IMR-90 (cell line): ENCODE measurements at regions not wholly inside any gene's neighbourhood (a gene's known extent, or its start where the extent isn't known, plus 50 kb on each side); places are given as distances from the start of the nearest gene placed in this dataset.

Source experiments
- ATAC-seq: fragments of 200-7000 bp; cut with Tn5 transposase; 2 replicates; pipeline ENCODE4 v1.9.1; 2020; ENCODE audit warnings: low read depth, mild to moderate bottlenecking, moderate library complexity
- BruUV-seq: library from RNA; stranded (reverse); fragments of 400-500 nt; replicated peaks from 2 replicates; lab custom pipeline; 2021; lab: Mats Ljungman, UMichigan
- CTCF ChIA-PET: fragments of 300-600 bp; formaldehyde crosslinking; extraction: SDS; loops from one replicate; lab custom pipeline; 2021; ENCODE audit warnings: antibody characterized with exemption; lab: Yijun Ruan, JAX
- POLR2A ChIA-PET: fragments of 300-600 bp; sonication (Branson Sonifier 250); formaldehyde crosslinking; loops from one replicate; lab custom pipeline; 2022; ENCODE audit warnings: antibody characterized with exemption; ENCODE audit not compliant: unreplicated experiment; lab: Charles Lee
- DNase-seq: peaks from one replicate; pipeline ENCODE4 v3.0.0; 2013
- H2AFZ ChIP-seq: replicated peaks from 2 replicates; pipeline ENCODE3; 2013; ENCODE audit warnings: low read length, mild to moderate bottlenecking; ENCODE audit not compliant: poor library complexity
- H2AK5ac ChIP-seq: 2 replicates; pipeline ENCODE4 v1.6.1; 2013; ENCODE audit warnings: low read depth, low read length, inconsistent platforms
- H2AK9ac ChIP-seq: replicated peaks from 2 replicates; pipeline ENCODE3; 2013; ENCODE audit warnings: mild to moderate bottlenecking, low read depth, low read length, moderate library complexity; ENCODE audit not compliant: poor library complexity
- H2BK120ac ChIP-seq: 2 replicates; pipeline ENCODE4 v1.6.1; 2013; ENCODE audit warnings: low read depth, low read length, inconsistent platforms
- H2BK15ac ChIP-seq: 3 replicates; pipeline ENCODE4 v1.6.1; 2013; ENCODE audit warnings: low read depth, low read length, inconsistent platforms
- H2BK20ac ChIP-seq: 2 replicates; pipeline ENCODE4 v1.6.1; 2013; ENCODE audit warnings: low read depth, mild to moderate bottlenecking, inconsistent platforms, low read length, moderate library complexity
- H2BK5ac ChIP-seq: 2 replicates; pipeline ENCODE4 v1.6.1; 2013; ENCODE audit warnings: mild to moderate bottlenecking, low read depth, low read length, inconsistent platforms; ENCODE audit not compliant: poor library complexity, severe bottlenecking
- H3K14ac ChIP-seq: replicated peaks from 2 replicates; pipeline ENCODE4 v1.6.1; 2013; ENCODE audit warnings: low read depth, low read length, inconsistent platforms
- H3K18ac ChIP-seq: 2 replicates; pipeline ENCODE4 v1.6.1; 2013; ENCODE audit warnings: low read depth, low read length, control low read depth
- H3K23ac ChIP-seq: 2 replicates; pipeline ENCODE4 v1.6.1; 2013; ENCODE audit warnings: low read depth, low read length, inconsistent platforms
- H3K27ac ChIP-seq: 2 replicates; pipeline ENCODE4 v1.5.1; 2013; ENCODE audit warnings: mild to moderate bottlenecking, control low read depth, low read length; ENCODE audit not compliant: insufficient read depth
- H3K27me3 ChIP-seq: 2 replicates; pipeline ENCODE4 v1.6.1; 2013; ENCODE audit warnings: low read length; ENCODE audit not compliant: control insufficient read depth, insufficient read depth
- H3K36me3 ChIP-seq: 2 replicates; pipeline ENCODE4 v1.6.1; 2013; ENCODE audit warnings: low read length, mixed read lengths; ENCODE audit not compliant: control insufficient read depth, insufficient read depth
- H3K4ac ChIP-seq: 2 replicates; pipeline ENCODE4 v1.6.1; 2013; ENCODE audit warnings: low read depth, low read length, inconsistent platforms
- H3K4me1 ChIP-seq: 2 replicates; pipeline ENCODE4 v1.6.1; 2013; ENCODE audit warnings: low read length, mixed read lengths; ENCODE audit not compliant: control insufficient read depth, insufficient read depth
- H3K4me2 ChIP-seq: 2 replicates; pipeline ENCODE4 v1.6.1; 2013; ENCODE audit warnings: low read depth, mild to moderate bottlenecking, control low read depth, low read length, moderate library complexity
- H3K4me3 ChIP-seq: 2 replicates; pipeline ENCODE4 v1.5.1; 2013; ENCODE audit warnings: low read depth, mild to moderate bottlenecking, control low read depth, low read length, moderate library complexity; ENCODE audit not compliant: insufficient read depth
- H3K56ac ChIP-seq: 2 replicates; pipeline ENCODE4 v1.6.1; 2013; ENCODE audit warnings: low read length, inconsistent platforms; ENCODE audit not compliant: insufficient read depth; ENCODE audit errors: extremely low read depth
- H3K79me1 ChIP-seq, 2 experiments: 2 replicates each; pipeline ENCODE4 v1.6.1; 2013; ENCODE audit warnings: low read length in 2 of 2, inconsistent platforms in 1 of 2, low read depth in 1 of 2
- H3K9ac ChIP-seq: 2 replicates; pipeline ENCODE4 v1.6.1; 2013; ENCODE audit warnings: low read depth, low read length, control low read depth
- H3K9me1 ChIP-seq: 2 replicates; pipeline ENCODE4 v1.6.1; 2013; ENCODE audit warnings: low read length, inconsistent platforms; ENCODE audit not compliant: insufficient read depth
- H3K9me3 ChIP-seq: 2 replicates; pipeline ENCODE4 v1.6.1; 2013; ENCODE audit warnings: low read length; ENCODE audit not compliant: control insufficient read depth, insufficient read depth
- H4K20me1 ChIP-seq: 2 replicates; pipeline ENCODE4 v1.6.1; 2013; ENCODE audit warnings: low read length, inconsistent platforms; ENCODE audit not compliant: insufficient read depth
- H4K5ac ChIP-seq: 2 replicates; pipeline ENCODE4 v1.6.1; 2013; ENCODE audit warnings: mild to moderate bottlenecking, low read depth, low read length, control low read depth
- H4K8ac ChIP-seq, 2 experiments: 2 replicates each; pipeline ENCODE4 v1.6.1; 2013; ENCODE audit warnings: low read depth in 2 of 2, low read length in 2 of 2, control low read depth in 1 of 2, inconsistent platforms in 1 of 2
- H4K91ac ChIP-seq: 2 replicates; pipeline ENCODE4 v1.6.1; 2013; ENCODE audit warnings: low read depth, low read length, inconsistent platforms; ENCODE audit not compliant: insufficient read depth
- CHD1 ChIP-seq: IDR thresholded peaks from 2 replicates; pipeline ENCODE4 v1.6.1; 2012; ENCODE audit warnings: low read depth, low read length, improper control_type of control experiment
- NFE2L2 ChIP-seq: fragments of 150-350 bp; IDR thresholded peaks from 2 replicates; pipeline ENCODE4 v1.6.1; 2016; ENCODE audit warnings: low read depth, mild to moderate bottlenecking, low read length
- RAD21 ChIP-seq: IDR thresholded peaks from 2 replicates; pipeline ENCODE4 v1.6.1; 2012; ENCODE audit warnings: low read length, improper control_type of control experiment
- RCOR1 ChIP-seq: IDR thresholded peaks from 2 replicates; pipeline ENCODE4 v1.6.1; 2012; ENCODE audit warnings: mild to moderate bottlenecking, low read length, improper control_type of control experiment; ENCODE audit not compliant: insufficient replicate concordance
- WGBS, 2 experiments: methylation state at CpG; one replicate each; pipeline versions ENCODE4 v1.1.5 to v1.1.7; 2013; ENCODE audit warnings: missing lambda C conversion rate in 2 of 2; ENCODE audit not compliant: insufficient read length in 1 of 2; ENCODE audit errors: extremely low coverage in 2 of 2; 5-methylcytosine and 5-hydroxymethylcytosine counted together
- dilution Hi-C: fragments of 300-500 bp; cut with HindIII; formaldehyde crosslinking; loops from one replicate; pipeline ENCODE4 v1.14.3; 2018; ENCODE audit warnings: low sequenced_read_pairs; ENCODE audit not compliant: unreplicated experiment
- in situ Hi-C: fragments of 300-500 bp; cut with MboI; formaldehyde crosslinking; loops from 3 replicates; pipeline ENCODE4 v1.14.3; 2019; ENCODE audit warnings: low sequenced_read_pairs, inconsistent platforms, mixed read lengths
- intact Hi-C: fragments of 100-400 bp; cut with micrococcal nuclease; formaldehyde crosslinking; loops from 2 replicates; pipeline ENCODE4 v1.10.0; 2022

DNA sequence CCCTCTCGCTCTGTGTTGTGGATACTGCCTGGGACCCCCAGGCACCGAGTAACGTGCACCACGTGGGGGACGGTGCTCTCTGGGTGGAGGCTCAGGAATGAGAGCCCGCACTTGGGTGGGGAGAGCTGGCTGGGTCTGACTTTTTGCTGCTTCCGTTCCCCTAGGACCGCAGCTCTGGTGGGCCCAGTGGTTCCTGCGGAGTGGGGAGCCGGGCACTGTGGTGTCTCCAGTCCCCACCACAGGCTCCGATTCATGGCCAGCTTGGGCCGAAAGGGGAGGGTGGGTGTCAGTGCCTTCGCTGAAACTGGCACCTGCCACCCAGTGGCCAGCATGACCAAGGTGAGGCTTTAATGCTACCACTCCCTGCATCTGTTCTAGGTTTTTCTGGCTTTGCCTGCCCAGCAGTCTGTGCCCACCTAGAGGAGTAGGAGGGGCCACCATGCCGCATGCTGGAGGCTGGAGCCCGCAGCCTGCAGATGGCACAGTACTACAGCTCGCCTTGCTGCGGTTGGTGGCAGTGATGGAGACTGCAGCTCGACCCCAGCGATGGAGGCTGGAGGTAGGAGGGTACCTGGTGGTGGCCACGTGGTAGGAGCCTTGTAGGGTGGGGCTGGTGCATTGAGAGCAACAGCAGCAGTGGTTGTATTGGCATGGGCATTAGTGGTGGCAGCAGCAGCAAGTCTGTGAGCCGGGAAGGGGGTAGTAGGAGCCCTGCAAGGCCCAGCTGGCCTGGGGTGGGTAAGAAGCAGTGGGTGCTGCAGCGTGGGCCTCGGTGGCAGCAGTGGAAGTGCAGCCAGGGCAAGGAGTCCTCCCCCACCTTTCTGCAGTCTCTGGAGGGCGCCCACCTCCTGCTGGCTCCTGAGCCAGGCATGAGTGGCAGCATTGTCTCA, 118.8 kb upstream of the VPREB1 start:
- Histone ChIP-seq H4K91ac (no peak overlapping the region), H3K56ac (no peak overlapping the region), H2AK5ac (no peak overlapping the region), H3K79me1 (no peaks in the 10 kb centered on the region), H3K9me1 (no peaks in the 10 kb centered on the region), H4K20me1 (no peaks in the 10 kb centered on the region; the same call in 1 of the 2 replicates), H3K4ac (no peak overlapping the region), H3K18ac (no peak overlapping the region), H3K27ac (no peak overlapping the region), H3K27me3 (peaks cover 25% of the 10 kb centered on the region), H3K36me3 (no peaks in the 10 kb centered on the region), H2BK20ac (no peak overlapping the region), H2AK9ac (no peak overlapping the region), H2BK15ac (no peak overlapping the region), H2BK120ac (no peak overlapping the region), H3K23ac (no peak overlapping the region), H3K4me2 (no peak overlapping the region), H4K8ac (no peak overlapping the region), H3K9ac (no peak overlapping the region), H2AFZ (no peak overlapping the region), H3K9me3 (no peaks in the 10 kb centered on the region), H4K5ac (no peak overlapping the region), H3K4me1 (no peaks in the 10 kb centered on the region), H3K14ac (no peak overlapping the region), H2BK5ac (no peak overlapping the region), H3K4me3 (no peak overlapping the region)
- 76% methylated on average over 10 of the region's 24 CpGs; no CpG with 5 or more reads in 1 of the 2 experiments for WGBS, 2 experiments
- no TSS peak for BruUV-seq
- ChIA-PET CTCF (no interaction called here), POLR2A (no interaction called here)
- dilution Hi-C loops = no loop called here
- ATAC-seq (no peak), DNase-seq (no peak)
- intact Hi-C loops = no loop called here
- no peak for TF ChIP-seq NFE2L2
- TF ChIP-seq RCOR1 = no peak
- no peak for TF ChIP-seq RAD21
- no peak for TF ChIP-seq CHD1
- in situ Hi-C loops = no loop called here
